ENCODE measurements at regions not wholly inside any gene's neighbourhood (a gene's known extent, or its start where the extent isn't known, plus 50 kb on each side); places are given as distances from the start of the nearest gene placed in this dataset.

DNA sequence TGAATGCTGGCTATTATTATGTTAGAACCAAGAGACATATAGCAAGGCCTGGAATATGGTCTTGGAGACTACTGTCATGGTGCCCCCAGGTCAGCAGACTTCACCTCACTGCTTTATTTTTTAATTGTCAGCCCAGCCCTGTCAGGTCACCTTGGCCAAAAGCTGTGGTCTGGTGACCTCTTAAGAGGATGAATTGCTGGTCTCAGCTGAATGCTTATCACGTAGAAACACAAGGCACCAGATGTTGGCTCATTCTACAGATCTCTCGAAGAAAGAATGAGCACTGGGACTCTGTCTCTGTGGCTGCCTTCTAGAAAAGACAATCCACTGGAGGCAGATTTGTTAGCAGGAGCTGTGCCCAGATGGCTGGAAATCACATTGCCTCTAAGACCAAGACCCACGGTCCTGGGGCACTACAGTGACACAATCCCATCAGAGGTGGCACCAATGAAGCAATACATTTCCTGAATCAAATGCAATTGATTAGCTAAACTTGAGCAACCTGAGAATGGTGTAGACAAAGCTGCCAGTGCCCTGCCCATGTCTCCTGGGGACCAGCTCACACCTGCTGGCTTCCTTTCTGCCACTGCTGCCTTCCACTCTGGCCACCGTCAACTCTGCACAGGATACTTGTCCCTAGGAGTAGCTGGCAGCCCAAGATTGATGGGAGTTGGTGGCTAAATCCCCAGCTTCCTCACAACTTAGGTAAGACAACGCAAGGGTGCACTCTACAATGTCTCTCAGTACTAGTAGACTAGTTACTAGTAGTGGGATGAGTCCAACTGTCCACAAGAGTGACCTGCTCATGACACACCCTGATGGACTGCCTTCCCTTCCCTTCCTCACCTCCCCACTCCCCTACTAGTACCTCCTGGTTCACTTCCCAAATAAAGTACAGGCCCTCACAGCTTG lies 384.9 kb upstream of the PROK2 start (continued):
- TF ChIP-seq, protein P1, sequence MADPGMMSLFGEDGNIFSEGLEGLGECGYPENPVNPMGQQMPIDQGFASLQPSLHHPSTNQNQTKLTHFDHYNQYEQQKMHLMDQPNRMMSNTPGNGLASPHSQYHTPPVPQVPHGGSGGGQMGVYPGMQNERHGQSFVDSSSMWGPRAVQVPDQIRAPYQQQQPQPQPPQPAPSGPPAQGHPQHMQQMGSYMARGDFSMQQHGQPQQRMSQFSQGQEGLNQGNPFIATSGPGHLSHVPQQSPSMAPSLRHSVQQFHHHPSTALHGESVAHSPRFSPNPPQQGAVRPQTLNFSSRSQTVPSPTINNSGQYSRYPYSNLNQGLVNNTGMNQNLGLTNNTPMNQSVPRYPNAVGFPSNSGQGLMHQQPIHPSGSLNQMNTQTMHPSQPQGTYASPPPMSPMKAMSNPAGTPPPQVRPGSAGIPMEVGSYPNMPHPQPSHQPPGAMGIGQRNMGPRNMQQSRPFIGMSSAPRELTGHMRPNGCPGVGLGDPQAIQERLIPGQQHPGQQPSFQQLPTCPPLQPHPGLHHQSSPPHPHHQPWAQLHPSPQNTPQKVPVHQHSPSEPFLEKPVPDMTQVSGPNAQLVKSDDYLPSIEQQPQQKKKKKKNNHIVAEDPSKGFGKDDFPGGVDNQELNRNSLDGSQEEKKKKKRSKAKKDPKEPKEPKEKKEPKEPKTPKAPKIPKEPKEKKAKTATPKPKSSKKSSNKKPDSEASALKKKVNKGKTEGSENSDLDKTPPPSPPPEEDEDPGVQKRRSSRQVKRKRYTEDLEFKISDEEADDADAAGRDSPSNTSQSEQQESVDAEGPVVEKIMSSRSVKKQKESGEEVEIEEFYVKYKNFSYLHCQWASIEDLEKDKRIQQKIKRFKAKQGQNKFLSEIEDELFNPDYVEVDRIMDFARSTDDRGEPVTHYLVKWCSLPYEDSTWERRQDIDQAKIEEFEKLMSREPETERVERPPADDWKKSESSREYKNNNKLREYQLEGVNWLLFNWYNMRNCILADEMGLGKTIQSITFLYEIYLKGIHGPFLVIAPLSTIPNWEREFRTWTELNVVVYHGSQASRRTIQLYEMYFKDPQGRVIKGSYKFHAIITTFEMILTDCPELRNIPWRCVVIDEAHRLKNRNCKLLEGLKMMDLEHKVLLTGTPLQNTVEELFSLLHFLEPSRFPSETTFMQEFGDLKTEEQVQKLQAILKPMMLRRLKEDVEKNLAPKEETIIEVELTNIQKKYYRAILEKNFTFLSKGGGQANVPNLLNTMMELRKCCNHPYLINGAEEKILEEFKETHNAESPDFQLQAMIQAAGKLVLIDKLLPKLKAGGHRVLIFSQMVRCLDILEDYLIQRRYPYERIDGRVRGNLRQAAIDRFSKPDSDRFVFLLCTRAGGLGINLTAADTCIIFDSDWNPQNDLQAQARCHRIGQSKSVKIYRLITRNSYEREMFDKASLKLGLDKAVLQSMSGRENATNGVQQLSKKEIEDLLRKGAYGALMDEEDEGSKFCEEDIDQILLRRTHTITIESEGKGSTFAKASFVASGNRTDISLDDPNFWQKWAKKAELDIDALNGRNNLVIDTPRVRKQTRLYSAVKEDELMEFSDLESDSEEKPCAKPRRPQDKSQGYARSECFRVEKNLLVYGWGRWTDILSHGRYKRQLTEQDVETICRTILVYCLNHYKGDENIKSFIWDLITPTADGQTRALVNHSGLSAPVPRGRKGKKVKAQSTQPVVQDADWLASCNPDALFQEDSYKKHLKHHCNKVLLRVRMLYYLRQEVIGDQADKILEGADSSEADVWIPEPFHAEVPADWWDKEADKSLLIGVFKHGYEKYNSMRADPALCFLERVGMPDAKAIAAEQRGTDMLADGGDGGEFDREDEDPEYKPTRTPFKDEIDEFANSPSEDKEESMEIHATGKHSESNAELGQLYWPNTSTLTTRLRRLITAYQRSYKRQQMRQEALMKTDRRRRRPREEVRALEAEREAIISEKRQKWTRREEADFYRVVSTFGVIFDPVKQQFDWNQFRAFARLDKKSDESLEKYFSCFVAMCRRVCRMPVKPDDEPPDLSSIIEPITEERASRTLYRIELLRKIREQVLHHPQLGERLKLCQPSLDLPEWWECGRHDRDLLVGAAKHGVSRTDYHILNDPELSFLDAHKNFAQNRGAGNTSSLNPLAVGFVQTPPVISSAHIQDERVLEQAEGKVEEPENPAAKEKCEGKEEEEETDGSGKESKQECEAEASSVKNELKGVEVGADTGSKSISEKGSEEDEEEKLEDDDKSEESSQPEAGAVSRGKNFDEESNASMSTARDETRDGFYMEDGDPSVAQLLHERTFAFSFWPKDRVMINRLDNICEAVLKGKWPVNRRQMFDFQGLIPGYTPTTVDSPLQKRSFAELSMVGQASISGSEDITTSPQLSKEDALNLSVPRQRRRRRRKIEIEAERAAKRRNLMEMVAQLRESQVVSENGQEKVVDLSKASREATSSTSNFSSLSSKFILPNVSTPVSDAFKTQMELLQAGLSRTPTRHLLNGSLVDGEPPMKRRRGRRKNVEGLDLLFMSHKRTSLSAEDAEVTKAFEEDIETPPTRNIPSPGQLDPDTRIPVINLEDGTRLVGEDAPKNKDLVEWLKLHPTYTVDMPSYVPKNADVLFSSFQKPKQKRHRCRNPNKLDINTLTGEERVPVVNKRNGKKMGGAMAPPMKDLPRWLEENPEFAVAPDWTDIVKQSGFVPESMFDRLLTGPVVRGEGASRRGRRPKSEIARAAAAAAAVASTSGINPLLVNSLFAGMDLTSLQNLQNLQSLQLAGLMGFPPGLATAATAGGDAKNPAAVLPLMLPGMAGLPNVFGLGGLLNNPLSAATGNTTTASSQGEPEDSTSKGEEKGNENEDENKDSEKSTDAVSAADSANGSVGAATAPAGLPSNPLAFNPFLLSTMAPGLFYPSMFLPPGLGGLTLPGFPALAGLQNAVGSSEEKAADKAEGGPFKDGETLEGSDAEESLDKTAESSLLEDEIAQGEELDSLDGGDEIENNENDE (IDR thresholded peaks at IDR 0.05; ENCODE audit: insufficient replicate concordance, low read length), result no peak
- no peak for TF ChIP-seq SAP30 (IDR thresholded peaks at IDR 0.05; ENCODE audit: insufficient read depth, insufficient replicate concordance, low read length)
- no peak for TF ChIP-seq PHF8 (conservative IDR thresholded peaks at IDR 0.05; ENCODE audit: low read depth, low read length)
- no peak for TF ChIP-seq CREB1 (IDR thresholded peaks at IDR 0.05)
- no peak for TF ChIP-seq CTBP2 (IDR thresholded peaks at IDR 0.05; ENCODE audit: borderline replicate concordance, insufficient read depth, insufficient read length, low read length)
- TF ChIP-seq RAD21 (IDR thresholded peaks at IDR 0.05 in 1 of 2, conservative IDR thresholded peaks at IDR 0.05 in 1 of 2; ENCODE audit: low read depth in 2 of 2, low read length in 2 of 2), result no peak

Measured in H1 (cell line).